ENCODE measurements at regions not wholly inside any gene's neighbourhood (a gene's known extent, or its start where the extent isn't known, plus 50 kb on each side); places are given as distances from the start of the nearest gene placed in this dataset.

- no peak for TF ChIP-seq CTCF (IDR thresholded peaks at IDR 0.05)
- no peak for TF ChIP-seq SIN3A (IDR thresholded peaks at IDR 0.05; ENCODE audit: borderline replicate concordance, insufficient read depth, low read depth, low read length)
- TF ChIP-seq POLR2AphosphoS5 (IDR thresholded peaks at IDR 0.05; ENCODE audit: low read depth, low read length): no peak
- TF ChIP-seq REST (IDR thresholded peaks at IDR 0.05; ENCODE audit: insufficient read depth in 1 of 2, low read depth in 2 of 2, low read length in 1 of 2): no peak
Measured at GRCh38 chr12:92412856-92413255, 267.2 kb upstream of the BTG1 start.
